ENCODE measurements at regions not wholly inside any gene's neighbourhood (a gene's known extent, or its start where the extent isn't known, plus 50 kb on each side); places are given as distances from the start of the nearest gene placed in this dataset.

- TF ChIP-seq CTCF (IDR thresholded peaks at IDR 0.05): no peak
- no peak for TF ChIP-seq POLR2A (IDR thresholded peaks at IDR 0.05)
Observed at GRCh38 chr6:14549871-14550270, 432.3 kb downstream of the CD83 start.
